EH (cell line): ENCODE measurements at regions not wholly inside any gene's neighbourhood (a gene's known extent, or its start where the extent isn't known, plus 50 kb on each side); places are given as distances from the start of the nearest gene placed in this dataset.

Experiments used
- DNase-seq: peaks from one replicate; pipeline ENCODE4 v3.0.0-alpha.2; 2015; ENCODE audit warnings: low read depth

GRCh38 chr3:127107491-127108375 is 85.2 kb upstream of the PRR23E start:
- DNase-seq, result no peak

DNA sequence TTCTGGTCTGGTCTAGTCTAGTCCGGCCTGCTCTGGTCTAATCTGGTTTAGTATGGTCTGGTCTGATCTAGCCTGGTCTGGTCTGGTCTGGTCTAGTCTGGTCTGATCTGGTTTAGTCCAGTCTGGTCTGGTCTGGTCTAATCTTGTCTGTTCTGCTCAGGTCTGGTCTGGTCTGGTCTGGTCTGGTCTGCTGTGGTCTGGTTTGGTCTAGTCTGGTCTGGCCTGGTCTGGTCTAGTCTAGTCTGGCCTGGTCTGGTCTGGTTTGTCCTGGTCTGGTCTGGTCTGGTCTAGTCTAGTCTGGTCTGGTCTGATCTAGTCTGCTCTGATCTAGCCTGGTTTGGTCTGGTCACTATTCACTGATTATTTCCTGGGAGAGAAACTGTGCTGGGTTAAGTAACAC is 84.1 kb upstream of the PRR23E start:
- no peak for DNase-seq

DNA sequence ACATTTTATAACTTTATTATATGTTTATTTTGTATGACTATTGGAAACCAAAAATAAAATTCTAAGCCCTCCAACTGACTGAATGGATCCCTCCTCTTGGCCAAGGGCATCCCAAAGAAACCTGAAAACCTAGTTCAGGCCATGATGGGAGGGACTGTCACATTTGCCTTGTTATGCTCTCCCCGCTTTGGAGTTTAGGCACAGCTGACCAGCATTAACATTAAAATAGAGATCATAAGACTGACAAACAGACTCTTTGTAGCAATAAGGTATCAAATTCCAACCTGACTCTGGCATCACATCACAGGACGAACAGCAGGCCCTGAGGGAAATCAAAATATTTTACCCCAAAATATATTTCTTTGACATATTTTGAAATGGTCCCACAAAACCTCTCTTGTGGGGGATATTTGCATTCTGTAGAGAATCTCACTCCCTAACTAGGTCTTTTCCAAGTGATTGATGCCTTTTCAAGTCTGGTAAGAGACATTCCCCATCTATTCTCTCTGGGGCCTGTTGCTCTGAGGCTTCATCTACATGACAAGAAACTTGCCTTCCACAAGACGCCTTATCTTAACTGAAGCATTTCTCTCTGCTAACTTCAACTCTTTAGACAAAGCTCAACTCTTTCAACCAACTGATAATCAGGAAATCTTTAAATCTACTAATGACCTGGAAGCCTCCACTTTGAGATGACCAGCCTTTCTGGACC is 81.8 kb upstream of the PRR23E start:
- no peak for DNase-seq

- no peak for DNase-seq
Observed at GRCh38 chr3:127112796-127113570, 79.9 kb upstream of the PRR23E start.

- no peak for DNase-seq
Observed at GRCh38 chr3:127113571-127113891, 79.4 kb upstream of the PRR23E start.

DNA sequence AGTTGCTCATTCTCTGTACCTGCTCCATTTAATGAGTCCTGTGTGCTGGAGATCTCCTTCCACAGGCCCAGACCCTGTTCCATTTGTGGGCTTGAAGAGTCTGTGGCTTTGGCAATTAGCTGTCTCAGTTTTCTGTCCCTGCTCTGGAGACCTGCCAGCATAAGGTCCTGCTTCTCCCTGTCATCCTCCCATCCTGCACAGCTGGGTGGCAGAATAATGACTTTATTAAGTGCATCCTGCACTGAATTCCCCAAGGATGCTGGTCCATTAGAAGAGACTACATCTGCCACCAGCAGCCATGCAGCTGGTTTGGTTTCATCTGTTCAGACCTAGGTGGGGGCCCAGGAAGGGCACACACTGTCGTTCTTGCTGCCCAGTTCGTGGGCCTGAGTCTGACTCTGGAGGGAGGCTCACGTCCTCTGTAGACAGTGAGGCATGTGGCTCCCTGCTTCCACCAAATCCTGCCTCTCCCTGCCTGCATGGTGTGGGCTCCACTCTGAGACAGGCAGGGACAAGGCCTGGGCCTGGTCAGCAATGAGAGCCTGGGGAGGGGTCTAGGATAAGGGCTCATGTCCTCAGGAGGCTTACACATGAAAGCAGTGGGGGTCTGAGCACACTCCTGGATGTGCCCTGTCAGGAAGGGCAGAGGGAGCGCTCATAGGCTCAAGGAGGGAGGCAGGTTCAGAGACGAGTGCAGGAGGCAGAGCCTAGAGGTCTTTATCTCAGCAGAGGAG is 78.4 kb upstream of the PRR23E start:
- DNase-seq, result no peak

GRCh38 chr3:127115691-127116351 is 77.1 kb upstream of the PRR23E start:
- no peak for DNase-seq

DNA sequence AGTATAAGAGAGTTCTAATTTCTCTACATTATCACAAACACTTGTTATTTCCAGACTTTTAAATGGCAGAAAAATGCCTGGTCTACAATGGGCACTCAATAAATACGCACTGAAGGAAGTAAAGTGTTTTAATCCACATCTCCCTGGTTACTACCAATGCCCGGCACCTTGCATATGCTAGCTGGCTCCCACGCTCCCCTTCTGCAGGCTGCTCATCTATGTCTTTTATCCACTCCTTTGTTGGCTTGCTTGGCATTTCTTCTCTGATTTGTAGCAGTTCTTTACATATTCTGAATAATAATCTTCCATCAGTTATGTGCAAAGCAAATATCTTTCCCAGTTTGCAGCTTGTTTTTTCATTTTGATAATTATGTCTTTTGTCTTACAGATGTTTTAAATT is 74.6 kb upstream of the PRR23E start:
- no peak for DNase-seq

DNA sequence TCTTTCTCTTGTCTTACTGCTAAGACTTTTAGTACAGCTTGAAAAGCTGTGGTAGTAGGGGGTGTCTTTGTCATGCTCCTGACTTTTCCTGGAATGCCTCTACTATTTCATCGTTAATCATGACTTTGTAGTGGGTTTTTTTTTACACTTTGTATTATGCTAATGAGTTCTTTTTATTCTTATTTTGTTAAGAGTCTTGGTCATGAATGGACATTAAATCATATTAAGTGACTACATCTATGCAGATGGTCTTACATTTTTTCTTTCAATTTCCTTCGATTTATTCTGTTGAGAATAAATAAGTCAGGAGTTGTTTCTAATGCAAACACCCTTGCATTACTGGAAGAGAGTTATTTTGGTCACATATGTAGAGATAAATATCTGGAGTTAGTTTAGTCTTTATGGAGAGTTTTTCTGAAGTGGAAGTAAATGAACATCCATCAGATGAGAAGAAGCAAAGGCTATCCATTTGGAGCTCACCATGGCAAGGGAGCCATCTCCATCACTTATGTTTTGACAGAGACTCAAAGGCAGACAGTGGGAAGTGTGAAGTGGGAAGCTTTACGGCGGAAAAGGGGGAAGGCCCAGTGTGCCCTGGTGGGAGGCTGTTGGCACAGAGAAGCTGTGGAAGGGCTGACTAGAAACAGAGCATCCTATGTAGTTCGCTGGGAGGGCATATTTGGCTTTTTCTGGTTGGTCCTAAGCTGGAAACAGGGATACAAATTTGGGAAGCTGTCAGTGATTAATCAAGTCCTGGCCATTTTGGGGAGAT is 73.1 kb upstream of the PRR23E start:
- no peak for DNase-seq

DNA sequence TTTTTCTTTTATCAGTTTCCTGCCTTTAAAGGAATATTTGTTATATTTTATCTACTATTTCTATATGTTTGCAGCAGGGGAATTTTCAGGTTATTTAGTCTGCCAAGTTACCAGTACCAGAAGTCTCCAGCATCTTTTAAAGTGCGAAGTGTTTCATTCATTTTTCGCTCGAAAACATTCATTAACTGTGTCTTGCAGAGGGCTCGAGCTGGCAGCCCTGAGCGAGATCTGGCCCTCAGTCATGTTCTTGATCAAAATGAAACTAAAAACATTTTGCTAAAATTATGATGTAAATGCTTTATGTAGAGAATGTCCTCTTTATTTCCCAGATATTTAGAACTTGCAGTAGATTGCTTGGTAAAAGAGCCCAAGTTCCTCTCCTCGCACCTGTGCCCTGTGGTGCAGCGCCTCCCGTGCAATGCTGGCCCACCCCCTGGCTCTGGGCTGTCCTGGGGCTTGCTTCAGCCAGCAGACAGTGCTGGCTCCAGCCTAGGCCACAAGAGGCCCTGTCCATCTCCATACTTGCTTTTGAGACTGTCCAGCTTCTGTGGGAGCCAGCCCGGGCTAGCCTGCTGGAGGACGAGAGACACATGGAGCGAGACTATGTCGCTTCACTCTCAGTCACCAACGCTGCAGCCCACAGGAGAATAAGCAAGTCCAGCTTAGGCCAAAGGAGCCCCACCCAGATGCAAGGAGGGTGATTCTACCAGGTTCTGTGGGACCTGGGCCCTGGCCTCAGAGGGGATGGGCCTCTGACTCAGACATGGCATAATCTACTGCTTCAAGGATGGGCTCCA is 71.9 kb upstream of the PRR23E start:
- DNase-seq, result no peak

- no peak for DNase-seq
Observed at GRCh38 chr3:127121885-127122284, 71.0 kb upstream of the PRR23E start.

DNA sequence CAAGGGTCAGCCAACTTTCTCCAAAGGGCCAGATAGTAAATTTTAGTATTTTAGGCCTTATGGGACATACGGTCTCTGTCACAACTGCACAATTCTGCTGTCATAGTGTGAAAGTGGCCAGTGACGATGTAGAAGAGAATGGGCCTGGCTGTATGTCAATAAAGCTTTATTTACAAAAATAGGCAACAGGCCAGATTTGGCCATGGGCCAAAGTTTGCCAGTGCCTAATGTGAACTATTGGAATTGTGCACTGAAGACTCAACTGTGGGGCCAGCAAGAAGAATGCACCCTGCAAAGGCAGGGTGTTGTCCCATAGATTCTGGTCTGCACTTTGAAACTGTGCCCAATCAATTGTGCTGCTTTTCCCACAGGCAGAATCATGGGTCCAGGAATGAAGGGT is 69.4 kb upstream of the PRR23E start:
- no peak for DNase-seq

DNA sequence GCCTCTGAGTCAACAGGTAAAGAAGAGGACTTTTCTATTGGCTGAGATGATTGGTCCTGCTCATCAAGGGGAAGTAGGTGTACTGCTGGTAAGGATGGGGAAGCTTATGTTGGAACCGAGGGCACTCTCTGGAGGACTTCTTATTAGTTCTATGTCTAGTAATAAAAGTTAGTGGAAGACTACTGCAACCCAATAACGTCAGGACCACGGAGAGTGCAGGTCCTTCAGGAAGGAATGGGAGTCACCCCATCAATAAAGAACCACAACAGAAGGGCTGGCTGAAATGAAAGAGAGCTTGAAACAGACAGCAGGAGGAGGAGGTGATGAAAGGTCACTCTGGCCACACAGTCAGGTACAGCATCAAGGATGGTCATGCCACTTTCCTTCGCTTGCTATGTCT is 68.8 kb upstream of the PRR23E start:
- peak; percentile 34 for DNase-seq

GRCh38 chr3:127131424-127132170 is 61.3 kb upstream of the PRR23E start:
- no peak for DNase-seq

GRCh38 chr3:127132876-127133275 is 60.1 kb upstream of the PRR23E start:
- DNase-seq, result no peak

GRCh38 chr3:127133971-127134370 is 59.0 kb upstream of the PRR23E start:
- no peak for DNase-seq

GRCh38 chr3:127134466-127134865 is 58.5 kb upstream of the PRR23E start:
- DNase-seq, result no peak

DNA sequence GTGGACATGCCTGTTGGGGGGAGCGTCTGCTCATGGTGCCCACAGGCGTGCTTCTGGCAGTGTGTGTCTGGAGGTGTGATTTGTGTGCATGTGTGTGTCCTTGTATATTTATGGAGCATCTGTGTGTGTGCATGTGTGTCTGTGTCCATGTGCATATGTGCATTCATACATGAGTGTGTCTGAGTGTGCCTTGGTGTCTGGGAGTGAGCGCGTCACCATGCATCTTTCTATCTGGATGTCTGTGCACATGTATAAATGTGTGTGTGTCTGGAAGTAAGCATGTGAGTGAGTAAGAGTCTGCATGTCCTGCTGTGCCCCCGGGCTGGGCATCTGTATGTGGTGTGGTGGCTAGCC is 58.1 kb upstream of the PRR23E start:
- DNase-seq, result no peak
